Keratinocyte (primary cell): ENCODE measurements at regions not wholly inside any gene's neighbourhood (a gene's known extent, or its start where the extent isn't known, plus 50 kb on each side); places are given as distances from the start of the nearest gene placed in this dataset.

Experiments
- EZH2 ChIP-seq: IDR thresholded peaks from one replicate; pipeline ENCODE4 v1.6.1; 2012; ENCODE audit warnings: inconsistent platforms, mild to moderate bottlenecking, low read length, moderate library complexity
- TF ChIP-seq, protein P1 (sequence below), 3 experiments: IDR thresholded peaks in 1 of 3; conservative IDR thresholded peaks in 1 of 3; optimal IDR thresholded peaks in 1 of 3; 2 replicates in 2 of 3; 3 replicates in 1 of 3; pipeline versions ENCODE3 to v1.5.1; 2011; ENCODE audit warnings: low read length in 3 of 3, mild to moderate bottlenecking in 3 of 3, moderate library complexity in 2 of 3, control low read depth in 1 of 3, inconsistent platforms in 1 of 3; ENCODE audit not compliant: insufficient read depth in 2 of 3; ENCODE audit errors: extremely low read depth in 1 of 3

DNA sequence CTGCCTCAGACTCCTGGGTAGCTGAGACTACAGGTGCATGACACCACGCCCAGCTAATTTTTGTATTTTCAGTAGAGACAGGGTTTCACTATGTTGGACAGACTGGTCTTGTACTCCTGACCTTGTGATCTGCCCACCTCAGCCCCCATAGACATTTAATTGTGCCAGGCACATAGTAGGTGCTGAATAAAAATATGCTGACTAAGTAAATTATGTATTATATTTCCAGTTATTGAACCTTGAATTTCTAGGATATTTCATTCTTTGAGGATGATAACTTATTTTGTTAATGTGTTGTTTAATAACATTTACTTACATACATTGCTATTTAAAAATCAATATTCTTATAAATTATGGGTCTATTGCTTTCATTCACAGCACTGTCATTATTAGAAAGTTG lies 190.4 kb upstream of the LRRTM4 start:
- no peak for TF ChIP-seq EZH2
- TF ChIP-seq, protein P1, sequence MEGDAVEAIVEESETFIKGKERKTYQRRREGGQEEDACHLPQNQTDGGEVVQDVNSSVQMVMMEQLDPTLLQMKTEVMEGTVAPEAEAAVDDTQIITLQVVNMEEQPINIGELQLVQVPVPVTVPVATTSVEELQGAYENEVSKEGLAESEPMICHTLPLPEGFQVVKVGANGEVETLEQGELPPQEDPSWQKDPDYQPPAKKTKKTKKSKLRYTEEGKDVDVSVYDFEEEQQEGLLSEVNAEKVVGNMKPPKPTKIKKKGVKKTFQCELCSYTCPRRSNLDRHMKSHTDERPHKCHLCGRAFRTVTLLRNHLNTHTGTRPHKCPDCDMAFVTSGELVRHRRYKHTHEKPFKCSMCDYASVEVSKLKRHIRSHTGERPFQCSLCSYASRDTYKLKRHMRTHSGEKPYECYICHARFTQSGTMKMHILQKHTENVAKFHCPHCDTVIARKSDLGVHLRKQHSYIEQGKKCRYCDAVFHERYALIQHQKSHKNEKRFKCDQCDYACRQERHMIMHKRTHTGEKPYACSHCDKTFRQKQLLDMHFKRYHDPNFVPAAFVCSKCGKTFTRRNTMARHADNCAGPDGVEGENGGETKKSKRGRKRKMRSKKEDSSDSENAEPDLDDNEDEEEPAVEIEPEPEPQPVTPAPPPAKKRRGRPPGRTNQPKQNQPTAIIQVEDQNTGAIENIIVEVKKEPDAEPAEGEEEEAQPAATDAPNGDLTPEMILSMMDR (optimal IDR thresholded peaks at IDR 0.05 in 1 of 3, IDR thresholded peaks at IDR 0.05 in 1 of 3, conservative IDR thresholded peaks at IDR 0.05 in 1 of 3; ENCODE audit: extremely low read depth in 1 of 3, insufficient read depth in 2 of 3, low read length in 3 of 3): no peak
